Left forelimb (tissue), 1 donor: ENCODE measurements at regions not wholly inside any gene's neighbourhood (a gene's known extent, or its start where the extent isn't known, plus 50 kb on each side); places are given as distances from the start of the nearest gene placed in this dataset.
"Not testable (repeated sequence)": the region's sequence is repeated elsewhere in the genome, so short reads cannot be mapped to it uniquely, and the experiment has no call there.

Experiments used
- DNase-seq: peaks from one replicate; pipeline ENCODE4 v3.0.0-alpha.2; 2018; ENCODE audit warnings: low spot score

GRCh38 chr11:80778432-80778831 is 1337.6 kb upstream of the TENM4 start:
- DNase-seq: no peak

- no peak for DNase-seq
Observed at GRCh38 chr11:80773919-80774318, 1333.1 kb upstream of the TENM4 start.

- DNase-seq: no peak
Observed at GRCh38 chr11:80771017-80771416, 1330.2 kb upstream of the TENM4 start.

GRCh38 chr11:80758787-80759186 is 1318.0 kb upstream of the TENM4 start:
- DNase-seq: no peak

GRCh38 chr11:80748207-80748925 is 1307.5 kb upstream of the TENM4 start:
- no peak for DNase-seq

GRCh38 chr11:80746300-80746699 is 1305.5 kb upstream of the TENM4 start:
- DNase-seq: no peak

GRCh38 chr11:80745416-80745815 is 1304.6 kb upstream of the TENM4 start:
- no peak for DNase-seq

- no peak for DNase-seq
Observed at GRCh38 chr11:80733790-80734189, 1293.0 kb upstream of the TENM4 start.

GRCh38 chr11:80733361-80733760 is 1292.5 kb upstream of the TENM4 start:
- DNase-seq: no peak

- no peak for DNase-seq
Observed at GRCh38 chr11:80727315-80727714, 1286.5 kb upstream of the TENM4 start.

GRCh38 chr11:80726236-80726635 is 1285.4 kb upstream of the TENM4 start:
- DNase-seq: no peak

- no peak for DNase-seq
Observed at GRCh38 chr11:80724366-80724765, 1283.5 kb upstream of the TENM4 start.

- DNase-seq: no peak
Observed at GRCh38 chr11:80722629-80723028, 1281.8 kb upstream of the TENM4 start.

GRCh38 chr11:80720295-80720694 is 1279.5 kb upstream of the TENM4 start:
- no peak for DNase-seq

- no peak for DNase-seq
Observed at GRCh38 chr11:80719292-80719646, 1278.4 kb upstream of the TENM4 start.

GRCh38 chr11:80718611-80719291 is 1277.9 kb upstream of the TENM4 start:
- no peak for DNase-seq

GRCh38 chr11:80702264-80702663 is 1261.4 kb upstream of the TENM4 start:
- no peak for DNase-seq

- DNase-seq: no peak
Observed at GRCh38 chr11:80700386-80700785, 1259.6 kb upstream of the TENM4 start.

GRCh38 chr11:80699406-80700177 is 1258.8 kb upstream of the TENM4 start:
- DNase-seq: not testable (repeated sequence)

GRCh38 chr11:80698637-80699036 is 1257.8 kb upstream of the TENM4 start:
- no peak for DNase-seq

GRCh38 chr11:80694385-80694784 is 1253.6 kb upstream of the TENM4 start:
- DNase-seq: no peak

- no peak for DNase-seq
Observed at GRCh38 chr11:80687941-80688340, 1247.1 kb upstream of the TENM4 start.

- DNase-seq: no peak
Observed at GRCh38 chr11:80686889-80687288, 1246.1 kb upstream of the TENM4 start.
